ENCODE measurements at regions not wholly inside any gene's neighbourhood (a gene's known extent, or its start where the extent isn't known, plus 50 kb on each side); places are given as distances from the start of the nearest gene placed in this dataset.

DNA sequence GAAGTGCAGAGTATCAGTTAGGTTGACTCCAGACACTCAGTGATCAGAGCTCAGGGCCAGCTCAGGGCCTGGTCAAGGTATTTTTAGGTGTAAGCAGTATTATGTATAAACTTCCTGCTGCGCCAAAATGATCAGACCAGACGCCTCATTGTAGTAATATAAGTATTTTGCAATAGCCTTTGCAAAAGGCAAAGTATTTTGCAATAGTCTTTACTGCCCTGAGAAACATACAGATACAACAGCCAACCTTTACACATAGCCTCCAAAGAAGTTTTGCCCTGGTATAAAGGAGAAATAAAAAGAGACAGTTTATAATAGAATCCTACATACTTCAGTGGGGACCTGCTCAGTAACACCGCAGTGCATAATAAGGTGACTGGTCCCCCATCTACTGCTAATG lies 333.0 kb upstream of the EEF2KMT start:
- intact Hi-C loops (cut with DNase I; ENCODE audit: low total_unique reads): no loop called here
- no peaks in the 10 kb centered on the region for H3K9me3 ChIP-seq
- DNase-seq: no peak
- no peak overlapping the region for H3K4me3 ChIP-seq
- no peaks in the 10 kb centered on the region for H3K27me3 ChIP-seq
- H3K27ac ChIP-seq: no peak overlapping the region
- no peaks in the 10 kb centered on the region for H3K4me1 ChIP-seq
- H3K36me3 ChIP-seq (ENCODE audit: low read depth, missing control alignments): no peaks in the 10 kb centered on the region
- 94% methylated on average over 3 of the region's 3 CpGs for WGBS, 2 donors
- no peak for TF ChIP-seq POLR2A (IDR thresholded peaks at IDR 0.05)
- TF ChIP-seq, protein P1, sequence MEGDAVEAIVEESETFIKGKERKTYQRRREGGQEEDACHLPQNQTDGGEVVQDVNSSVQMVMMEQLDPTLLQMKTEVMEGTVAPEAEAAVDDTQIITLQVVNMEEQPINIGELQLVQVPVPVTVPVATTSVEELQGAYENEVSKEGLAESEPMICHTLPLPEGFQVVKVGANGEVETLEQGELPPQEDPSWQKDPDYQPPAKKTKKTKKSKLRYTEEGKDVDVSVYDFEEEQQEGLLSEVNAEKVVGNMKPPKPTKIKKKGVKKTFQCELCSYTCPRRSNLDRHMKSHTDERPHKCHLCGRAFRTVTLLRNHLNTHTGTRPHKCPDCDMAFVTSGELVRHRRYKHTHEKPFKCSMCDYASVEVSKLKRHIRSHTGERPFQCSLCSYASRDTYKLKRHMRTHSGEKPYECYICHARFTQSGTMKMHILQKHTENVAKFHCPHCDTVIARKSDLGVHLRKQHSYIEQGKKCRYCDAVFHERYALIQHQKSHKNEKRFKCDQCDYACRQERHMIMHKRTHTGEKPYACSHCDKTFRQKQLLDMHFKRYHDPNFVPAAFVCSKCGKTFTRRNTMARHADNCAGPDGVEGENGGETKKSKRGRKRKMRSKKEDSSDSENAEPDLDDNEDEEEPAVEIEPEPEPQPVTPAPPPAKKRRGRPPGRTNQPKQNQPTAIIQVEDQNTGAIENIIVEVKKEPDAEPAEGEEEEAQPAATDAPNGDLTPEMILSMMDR (IDR thresholded peaks at IDR 0.05): no peak

DNA sequence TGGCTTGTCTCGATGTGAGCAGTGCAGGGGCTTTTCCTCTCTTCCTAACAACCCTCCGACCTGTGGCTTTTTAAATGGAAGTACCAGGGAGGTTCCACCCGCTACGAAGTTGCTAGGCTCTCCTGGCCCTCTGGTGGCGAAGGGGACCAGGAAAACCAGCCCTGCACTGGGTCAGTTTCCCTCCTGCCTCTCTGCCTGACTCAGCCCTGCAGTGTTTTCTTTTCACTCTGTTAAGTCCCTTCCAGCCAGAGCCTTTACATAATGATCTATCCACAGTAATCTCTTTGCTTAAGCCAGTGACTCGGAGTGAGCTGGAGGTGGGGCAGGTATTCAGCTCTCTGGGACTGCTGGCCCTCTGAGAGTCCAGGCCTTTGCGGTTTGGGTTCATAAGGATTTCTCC lies 331.3 kb upstream of the EEF2KMT start:
- no peaks in the 10 kb centered on the region for H3K9me3 ChIP-seq
- no peaks in the 10 kb centered on the region for H3K36me3 ChIP-seq (ENCODE audit: low read depth, missing control alignments)
- no peak for DNase-seq
- TF ChIP-seq, protein P1 (IDR thresholded peaks at IDR 0.05): no peak
- no peak for TF ChIP-seq POLR2A (IDR thresholded peaks at IDR 0.05)
- no peaks in the 10 kb centered on the region for H3K4me1 ChIP-seq
- WGBS, 2 donors: 47 to 67% methylated on average over 7 of the region's 7 CpGs
- intact Hi-C loops (cut with DNase I; ENCODE audit: low total_unique reads): no loop called here
- no peak overlapping the region for H3K27ac ChIP-seq
- H3K27me3 ChIP-seq: no peaks in the 10 kb centered on the region
- H3K4me3 ChIP-seq: no peak overlapping the region

DNA sequence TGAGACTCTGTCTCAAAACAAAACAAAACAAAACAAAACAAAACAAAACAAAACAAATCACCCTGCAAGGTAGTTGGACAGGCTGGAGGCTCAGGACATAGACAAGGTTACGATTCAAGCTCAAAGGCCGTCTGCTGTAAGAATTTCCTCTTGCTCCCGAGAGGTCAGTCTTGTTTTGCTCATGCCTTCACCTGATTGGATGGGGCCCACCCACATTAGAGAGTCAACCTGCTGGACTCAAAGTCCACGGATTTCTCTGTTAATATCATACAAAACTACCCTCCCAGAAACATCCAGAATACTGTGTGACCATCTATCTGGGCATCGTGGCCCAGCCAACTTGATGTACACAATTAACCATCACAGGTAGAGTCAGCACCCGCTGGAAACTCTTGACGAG lies 330.0 kb upstream of the EEF2KMT start:
- Histone ChIP-seq H3K9me3 (no peaks in the 10 kb centered on the region), H3K27ac (no peak overlapping the region), H3K4me3 (no peak overlapping the region), H3K36me3 (ENCODE audit: low read depth, missing control alignments) (no peaks in the 10 kb centered on the region), H3K27me3 (no peaks in the 10 kb centered on the region), H3K4me1 (no peaks in the 10 kb centered on the region)
- no peak for TF ChIP-seq POLR2A (IDR thresholded peaks at IDR 0.05)
- TF ChIP-seq, protein P1 (IDR thresholded peaks at IDR 0.05): no peak
- WGBS, 2 donors: 80 to 82% methylated on average over 7 of the region's 7 CpGs
- intact Hi-C loops (cut with DNase I; ENCODE audit: low total_unique reads): no loop called here
- no peak for DNase-seq

DNA sequence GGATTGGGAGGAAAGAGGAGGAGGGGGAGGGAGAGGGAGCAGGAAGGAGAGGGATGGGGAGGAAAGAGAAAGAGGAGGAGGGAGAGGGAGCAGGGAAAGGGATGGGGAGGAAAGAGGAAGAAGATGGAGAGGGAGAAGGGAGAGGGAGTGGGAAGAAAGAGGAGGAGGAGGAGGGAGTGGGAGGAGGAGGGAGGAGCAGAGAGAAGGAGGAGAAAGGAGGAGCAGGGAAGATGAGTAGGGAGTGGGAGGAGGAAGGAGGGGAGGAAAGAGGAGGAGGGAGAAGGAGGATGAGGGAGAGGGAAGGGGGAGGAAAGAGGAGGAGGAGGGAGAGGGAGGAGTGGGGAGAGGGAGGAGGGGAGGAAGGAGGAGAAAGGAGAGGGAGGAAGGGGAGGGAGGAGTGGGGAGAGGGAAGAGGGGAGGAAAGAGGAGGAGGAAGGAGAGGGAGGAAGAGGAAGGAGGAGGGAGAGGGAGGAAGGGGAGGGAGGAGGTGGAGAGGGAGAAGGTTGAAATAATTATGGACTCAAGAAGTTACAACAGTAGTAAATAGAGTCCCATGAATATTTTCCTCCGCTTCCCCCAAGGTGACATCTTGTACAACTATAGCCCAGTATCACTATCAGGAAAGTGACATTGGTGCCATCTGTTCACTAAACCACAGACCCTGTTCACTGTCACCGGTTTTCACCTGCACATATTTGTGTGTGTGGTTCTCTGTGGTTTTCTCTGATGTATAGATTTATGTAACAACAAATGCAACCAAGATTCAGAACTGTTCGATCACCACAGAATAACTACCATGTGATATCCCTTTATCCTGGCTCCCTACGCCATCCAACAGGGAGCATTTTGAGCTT lies 325.3 kb upstream of the EEF2KMT start:
- no peak for DNase-seq
- Histone ChIP-seq H3K4me3 (no peak overlapping the region), H3K36me3 (ENCODE audit: low read depth, missing control alignments) (no peaks in the 10 kb centered on the region), H3K27ac (no peak overlapping the region), H3K9me3 (no peaks in the 10 kb centered on the region), H3K27me3 (no peaks in the 10 kb centered on the region), H3K4me1 (no peaks in the 10 kb centered on the region)
- intact Hi-C loops (cut with DNase I; ENCODE audit: low total_unique reads): no loop called here
- no peak for TF ChIP-seq POLR2A (IDR thresholded peaks at IDR 0.05)
- TF ChIP-seq, protein P1 (IDR thresholded peaks at IDR 0.05): no peak
- WGBS, 2 donors: 79 to 86% methylated on average over 4 of the region's 4 CpGs

DNA sequence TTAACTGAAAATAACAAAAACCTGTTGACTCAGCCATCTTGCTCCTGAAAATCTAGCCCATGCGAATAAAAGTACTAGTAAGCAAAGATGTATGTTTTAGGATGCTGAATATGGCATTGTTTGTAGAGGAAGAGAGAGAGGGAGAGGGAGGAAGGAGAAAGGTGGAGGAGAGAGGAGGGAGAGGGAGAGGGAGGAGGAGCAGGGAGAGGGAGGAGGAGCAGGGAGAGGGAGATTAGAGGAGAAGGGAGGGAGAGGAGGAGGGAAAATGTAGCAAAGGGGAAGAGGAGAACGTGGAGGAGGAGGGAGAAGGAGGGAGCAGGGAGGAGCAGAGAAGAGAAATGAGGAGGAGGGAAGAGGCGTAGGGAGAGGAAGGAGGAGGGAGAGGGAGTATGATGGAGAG lies 324.5 kb upstream of the EEF2KMT start:
- no peaks in the 10 kb centered on the region for H3K4me1 ChIP-seq
- no peaks in the 10 kb centered on the region for H3K27me3 ChIP-seq
- H3K36me3 ChIP-seq (ENCODE audit: low read depth, missing control alignments): no peaks in the 10 kb centered on the region
- no peaks in the 10 kb centered on the region for H3K9me3 ChIP-seq
- H3K4me3 ChIP-seq: no peak overlapping the region
- WGBS, 2 donors: 50 to 53% methylated on average over 2 to 3 of the region's 3 CpGs
- intact Hi-C loops (cut with DNase I; ENCODE audit: low total_unique reads): no loop called here
- no peak for TF ChIP-seq POLR2A (IDR thresholded peaks at IDR 0.05)
- TF ChIP-seq, protein P1 (IDR thresholded peaks at IDR 0.05): no peak
- no peak for DNase-seq
- H3K27ac ChIP-seq: no peak overlapping the region
